Activated T-helper 1 cell treated with anti-CD3 and anti-CD28 coated beads, Interleukin-12 subunit alpha, Interleukin-12 subunit beta, Interleukin-2, Interleukin-4 antibody, amounts not matched to agents 30 ng/mL and 10 ng/mL and 1 ng/mL, durations not matched to agents 14 hours and 24 hours and 36 hours (primary cell): ENCODE measurements at regions not wholly inside any gene's neighbourhood (a gene's known extent, or its start where the extent isn't known, plus 50 kb on each side); places are given as distances from the start of the nearest gene placed in this dataset.
"Not testable (repeated sequence)": the region's sequence is repeated elsewhere in the genome, so short reads cannot be mapped to it uniquely, and the experiment has no call there.

Experiments used
- DNase-seq: peaks from one replicate; pipeline ENCODE4 v3.0.0; 2021; ENCODE audit warnings: low spot score
- H3K27ac Mint-ChIP-seq: one replicate; pipeline ENCODE4 v1.8.0; 2021; ENCODE audit warnings: mild to moderate bottlenecking, mixed read lengths
- H3K27me3 Mint-ChIP-seq: one replicate; pipeline ENCODE4 v1.8.0; 2022; ENCODE audit warnings: mild to moderate bottlenecking, moderate library complexity, mixed read lengths; ENCODE audit not compliant: insufficient read depth
- H3K36me3 Mint-ChIP-seq: one replicate; pipeline ENCODE4 v1.8.0; 2021; ENCODE audit warnings: low read depth, mixed read lengths
- H3K4me1 Mint-ChIP-seq: one replicate; pipeline ENCODE4 v1.8.0; 2021; ENCODE audit warnings: low read depth, mixed read lengths
- H3K4me3 Mint-ChIP-seq: one replicate; pipeline ENCODE4 v1.8.0; 2021; ENCODE audit warnings: mild to moderate bottlenecking, moderate library complexity, mixed read lengths
- H3K9me3 Mint-ChIP-seq: one replicate; pipeline ENCODE4 v1.8.0; 2021; ENCODE audit warnings: mixed read lengths
- intact Hi-C: fragments of 100-400 bp; cut with micrococcal nuclease; formaldehyde crosslinking; loops from one replicate; pipeline ENCODE4 v1.15.1; 2024

DNA sequence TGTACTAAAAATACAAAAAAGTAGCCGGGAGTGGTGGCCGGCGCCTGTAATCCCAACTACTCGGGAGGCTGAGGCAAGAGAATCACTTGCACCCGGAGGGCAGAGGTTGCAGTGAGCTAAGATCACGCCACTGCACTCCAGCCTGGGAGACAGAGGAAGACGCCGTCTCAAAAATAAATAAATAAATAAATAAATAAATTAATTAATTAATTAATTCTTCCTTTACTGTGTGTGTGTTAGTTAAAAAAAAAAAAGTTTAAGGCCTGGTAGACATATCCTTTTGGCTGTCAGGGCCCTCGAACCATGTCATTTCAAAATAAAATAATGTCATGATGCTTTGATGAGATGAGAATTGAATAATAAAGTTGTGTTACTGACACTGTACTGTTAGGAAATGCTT lies 81.3 kb downstream of the ZNF467 start:
- no peak for DNase-seq
- no peak overlapping the region for H3K27ac Mint-ChIP-seq
- no peaks in the 10 kb centered on the region for H3K9me3 Mint-ChIP-seq
- H3K4me1 Mint-ChIP-seq = no peaks in the 10 kb centered on the region
- peaks cover 43% of the 10 kb centered on the region for H3K27me3 Mint-ChIP-seq
- intact Hi-C loops = no loop called here
- H3K36me3 Mint-ChIP-seq = no peaks in the 10 kb centered on the region
- no peak overlapping the region for H3K4me3 Mint-ChIP-seq

DNA sequence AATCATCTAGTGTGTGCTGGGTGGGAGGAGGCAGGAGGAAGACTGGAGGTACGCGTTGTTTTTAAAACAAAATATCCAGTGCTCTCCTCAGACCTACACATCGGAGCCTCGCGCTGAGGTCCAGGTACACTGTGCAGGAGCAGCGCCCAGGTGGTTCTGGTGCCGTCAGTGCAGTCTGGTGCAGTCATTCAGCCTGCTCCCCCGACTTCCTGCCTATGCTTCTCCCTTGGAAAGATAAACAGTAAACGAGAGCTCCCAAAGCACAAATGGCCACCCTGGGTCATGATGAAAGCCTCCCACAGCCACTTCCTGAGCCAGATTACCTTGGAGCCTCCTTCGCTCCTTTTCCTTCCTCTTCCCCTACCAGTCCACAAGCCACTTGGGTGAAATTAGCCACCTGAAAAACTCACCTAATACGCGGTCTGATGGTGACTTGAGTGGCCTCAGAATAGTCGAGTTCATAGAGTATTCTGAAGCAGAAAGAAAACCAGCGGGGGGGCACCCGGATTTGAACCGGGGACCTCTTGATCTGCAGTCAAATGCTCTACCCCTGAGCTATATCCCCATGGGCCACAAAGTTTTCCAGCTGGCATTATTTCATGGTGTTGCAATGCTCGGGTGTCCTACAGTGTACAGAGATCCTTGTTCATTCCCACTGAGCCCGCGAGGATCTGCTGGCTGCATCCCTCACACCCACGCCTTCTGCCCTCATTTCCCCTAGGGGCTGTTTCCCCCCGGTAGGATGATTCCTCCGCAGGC lies 82.5 kb downstream of the ZNF467 start:
- intact Hi-C loops = no loop called here
- H3K27ac Mint-ChIP-seq = no peak overlapping the region
- H3K4me1 Mint-ChIP-seq = no peaks in the 10 kb centered on the region
- peaks cover 47% of the 10 kb centered on the region for H3K27me3 Mint-ChIP-seq
- DNase-seq = no peak
- no peaks in the 10 kb centered on the region for H3K36me3 Mint-ChIP-seq
- H3K4me3 Mint-ChIP-seq = no peak overlapping the region
- no peaks in the 10 kb centered on the region for H3K9me3 Mint-ChIP-seq

DNA sequence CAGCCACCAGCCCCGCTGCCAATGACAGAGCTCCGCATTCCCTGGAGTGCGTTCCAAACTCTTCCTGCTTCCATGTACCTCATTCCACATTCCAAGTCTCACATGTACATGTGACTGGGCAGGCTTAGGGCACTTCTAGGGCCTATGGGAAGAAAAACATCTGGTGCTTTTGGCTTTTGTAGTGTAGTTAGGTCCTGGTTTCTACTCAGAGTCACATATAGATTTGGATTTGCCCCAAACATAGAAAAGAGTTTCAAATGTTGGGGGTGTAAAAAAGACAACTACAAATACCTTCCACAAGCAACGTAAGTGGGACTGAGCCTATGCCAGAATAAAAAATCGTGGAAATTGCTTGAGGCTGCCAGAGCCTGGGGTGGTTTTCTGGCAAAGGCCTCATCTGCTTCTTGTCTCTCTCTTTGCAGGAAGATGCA lies 84.1 kb downstream of the ZNF467 start:
- intact Hi-C loops = no loop called here
- H3K27me3 Mint-ChIP-seq = peaks cover 43% of the 10 kb centered on the region
- no peaks in the 10 kb centered on the region for H3K36me3 Mint-ChIP-seq
- H3K27ac Mint-ChIP-seq = no peak overlapping the region
- DNase-seq = no peak
- H3K4me1 Mint-ChIP-seq = no peaks in the 10 kb centered on the region
- H3K9me3 Mint-ChIP-seq = no peaks in the 10 kb centered on the region
- H3K4me3 Mint-ChIP-seq = no peak overlapping the region

DNA sequence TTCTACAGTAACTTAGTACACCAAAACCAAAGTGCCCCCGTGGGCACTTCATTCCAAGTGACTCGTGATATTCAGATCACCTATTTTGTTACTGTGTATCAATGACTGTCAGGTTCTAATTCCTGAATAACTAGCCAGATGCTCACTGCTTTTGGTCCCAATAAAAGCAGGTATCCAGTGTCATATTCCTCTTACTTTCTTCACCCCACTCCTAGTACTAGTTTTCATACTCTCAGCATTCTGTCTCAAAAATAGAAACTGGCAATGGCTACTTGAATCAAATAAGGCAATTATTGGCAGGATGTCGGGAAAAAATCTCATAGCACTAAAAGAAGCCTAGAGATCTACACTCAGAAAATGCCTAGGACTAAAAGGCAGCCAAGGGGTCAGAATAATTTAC lies 84.6 kb downstream of the ZNF467 start:
- DNase-seq = no peak
- no peak overlapping the region for H3K4me3 Mint-ChIP-seq
- H3K9me3 Mint-ChIP-seq = no peaks in the 10 kb centered on the region
- peaks cover 46% of the 10 kb centered on the region for H3K27me3 Mint-ChIP-seq
- no peaks in the 10 kb centered on the region for H3K36me3 Mint-ChIP-seq
- H3K4me1 Mint-ChIP-seq = no peaks in the 10 kb centered on the region
- intact Hi-C loops = no loop called here
- H3K27ac Mint-ChIP-seq = no peak overlapping the region

DNA sequence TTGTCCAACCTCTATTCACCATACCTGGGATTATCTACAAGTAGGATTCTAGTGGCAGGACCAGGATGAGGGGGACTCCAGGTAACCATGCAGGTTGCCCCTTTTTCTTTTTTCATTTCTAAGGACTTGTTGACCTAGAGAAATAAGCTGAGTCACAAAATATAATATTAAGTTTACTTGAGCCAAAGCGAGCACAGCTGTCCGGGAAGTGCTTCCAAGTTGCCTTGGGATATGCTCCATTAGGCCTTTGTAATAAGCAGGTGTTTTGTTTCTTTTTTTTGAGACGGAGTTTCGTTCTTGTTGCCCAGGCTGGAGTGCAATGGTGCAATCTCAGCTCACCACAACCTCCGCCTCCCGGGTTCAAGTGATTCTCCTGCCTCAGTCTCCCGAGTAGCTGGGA lies 85.6 kb downstream of the ZNF467 start:
- DNase-seq, H3K36me3 Mint-ChIP-seq: not testable (repeated sequence)
- peaks cover 45% of the 10 kb centered on the region for H3K27me3 Mint-ChIP-seq

DNA sequence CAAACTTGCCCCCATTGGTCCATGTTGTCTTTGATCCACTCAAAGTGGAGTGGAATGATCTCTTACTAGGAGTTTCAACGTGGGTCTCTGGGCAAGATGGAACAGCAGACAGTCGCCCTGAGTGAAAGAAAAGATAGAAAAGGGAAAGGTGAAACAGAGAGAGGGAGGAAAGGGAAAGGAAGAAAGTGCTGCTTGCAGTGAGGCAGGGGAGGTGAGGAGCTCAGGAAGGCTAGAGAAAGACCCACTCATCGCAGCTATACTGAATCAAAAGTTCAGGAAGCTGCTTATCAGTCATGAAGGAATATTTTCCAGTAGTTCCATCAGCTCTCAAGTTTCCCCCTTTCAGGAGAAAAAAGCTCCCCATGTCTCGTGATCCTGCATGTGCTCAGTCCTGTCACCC lies 86.9 kb downstream of the ZNF467 start:
- H3K27ac Mint-ChIP-seq = no peak overlapping the region
- DNase-seq = no peak
- H3K9me3 Mint-ChIP-seq = no peaks in the 10 kb centered on the region
- no peak overlapping the region for H3K4me3 Mint-ChIP-seq
- peaks cover 50% of the 10 kb centered on the region for H3K27me3 Mint-ChIP-seq
- H3K4me1 Mint-ChIP-seq = no peaks in the 10 kb centered on the region
- H3K36me3 Mint-ChIP-seq = no peaks in the 10 kb centered on the region
- intact Hi-C loops = no loop called here

More for the DNA sequence above, 85.6 kb downstream of the ZNF467 start:
- H3K4me1 Mint-ChIP-seq, intact Hi-C loops, H3K4me3 Mint-ChIP-seq, H3K9me3 Mint-ChIP-seq, H3K27ac Mint-ChIP-seq: not testable (repeated sequence)

DNA sequence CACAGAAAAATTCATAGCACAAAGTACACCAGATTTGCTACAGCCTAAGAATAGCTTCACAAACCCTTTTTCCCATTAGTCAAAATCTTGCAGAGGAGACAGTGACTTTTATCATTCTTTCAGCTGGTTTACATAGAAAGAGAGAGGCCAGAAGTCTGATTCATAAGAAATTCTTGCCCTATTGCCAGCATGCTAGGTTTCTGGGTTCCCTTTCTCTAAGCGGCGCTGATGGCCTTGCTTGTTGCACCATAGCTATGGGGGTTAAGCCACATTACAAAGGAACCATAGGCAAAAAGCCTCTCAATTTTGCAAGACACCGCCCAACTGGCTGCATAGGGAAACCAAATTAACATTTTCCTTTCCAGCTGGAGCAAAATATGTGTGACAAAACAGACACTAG lies 87.4 kb downstream of the ZNF467 start:
- Mint-ChIP-seq H3K36me3 (no peaks in the 10 kb centered on the region), H3K4me1 (no peaks in the 10 kb centered on the region), H3K27ac (no peak overlapping the region), H3K9me3 (no peaks in the 10 kb centered on the region), H3K4me3 (no peak overlapping the region), H3K27me3 (peaks cover 51% of the 10 kb centered on the region)
- intact Hi-C loops = no loop called here
- no peak for DNase-seq

DNA sequence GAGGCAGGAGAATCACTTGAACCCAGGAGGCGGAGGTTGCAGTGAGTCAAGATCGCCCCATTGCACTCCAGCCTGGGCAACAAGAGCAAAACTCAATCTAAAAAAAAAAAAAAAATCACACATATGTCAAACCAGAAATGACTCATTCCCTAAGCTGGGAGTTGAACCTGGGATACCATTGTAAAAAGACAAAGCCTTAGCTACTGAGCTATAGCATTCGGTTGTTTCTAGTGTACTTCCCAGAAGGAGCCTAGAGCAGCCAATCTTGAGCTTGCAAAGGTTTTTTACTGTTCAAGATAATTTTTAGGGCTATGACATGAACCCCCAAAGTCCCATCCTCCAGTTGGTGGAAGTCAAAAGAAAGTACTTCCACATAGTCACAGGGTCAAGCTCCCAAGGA lies 87.9 kb downstream of the ZNF467 start:
- Mint-ChIP-seq H3K4me1 (no peaks in the 10 kb centered on the region), H3K4me3 (no peak overlapping the region), H3K36me3 (no peaks in the 10 kb centered on the region), H3K27me3 (peaks cover 51% of the 10 kb centered on the region), H3K9me3 (no peaks in the 10 kb centered on the region), H3K27ac (no peak overlapping the region)
- intact Hi-C loops = no loop called here
- DNase-seq = no peak

DNA sequence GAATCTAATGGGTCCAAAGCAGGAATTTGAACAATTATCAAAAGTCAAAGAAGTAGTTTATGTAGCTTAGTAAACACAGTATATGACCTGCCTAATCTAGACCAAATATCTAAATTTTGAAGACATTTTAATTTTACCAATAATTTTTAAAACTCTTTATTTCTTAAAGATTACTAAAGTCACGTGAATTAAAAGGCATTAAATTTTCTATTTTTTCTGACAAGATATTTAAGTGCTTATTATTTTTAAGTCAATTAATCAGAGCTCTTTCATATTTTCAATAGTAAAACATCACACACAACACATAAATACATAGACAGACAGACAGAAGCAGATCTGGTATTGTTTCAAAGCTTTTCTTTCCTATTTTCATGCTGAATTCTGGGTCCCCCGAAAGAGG lies 89.5 kb downstream of the ZNF467 start:
- Mint-ChIP-seq H3K9me3 (no peaks in the 10 kb centered on the region), H3K36me3 (no peaks in the 10 kb centered on the region), H3K27me3 (peaks cover 46% of the 10 kb centered on the region), H3K4me1 (no peaks in the 10 kb centered on the region), H3K27ac (no peak overlapping the region), H3K4me3 (no peak overlapping the region)
- DNase-seq = no peak
- intact Hi-C loops = no loop called here

DNA sequence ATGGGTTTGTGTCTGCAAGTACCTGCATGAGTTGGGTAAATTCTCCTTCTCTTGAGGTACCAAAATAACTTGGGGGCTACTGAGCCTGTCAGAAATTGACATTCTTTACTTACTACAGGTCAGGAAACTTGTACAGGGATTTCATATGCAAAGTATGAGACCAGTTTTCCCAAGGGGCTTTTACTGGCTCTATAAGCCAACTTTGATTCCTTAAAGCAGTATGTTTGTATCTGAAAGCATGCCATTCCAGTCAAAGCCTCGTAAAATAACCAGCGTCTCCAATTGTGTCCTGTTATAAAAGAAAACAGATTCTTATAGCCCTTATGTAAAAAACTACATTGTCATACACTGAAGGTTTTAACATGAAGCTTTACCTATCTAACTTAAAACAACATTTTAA lies 90.2 kb downstream of the ZNF467 start:
- Mint-ChIP-seq H3K36me3 (no peaks in the 10 kb centered on the region), H3K4me1 (no peaks in the 10 kb centered on the region), H3K4me3 (no peak overlapping the region), H3K27me3 (peaks cover 46% of the 10 kb centered on the region), H3K27ac (no peak overlapping the region), H3K9me3 (no peaks in the 10 kb centered on the region)
- intact Hi-C loops = no loop called here
- DNase-seq = no peak

DNA sequence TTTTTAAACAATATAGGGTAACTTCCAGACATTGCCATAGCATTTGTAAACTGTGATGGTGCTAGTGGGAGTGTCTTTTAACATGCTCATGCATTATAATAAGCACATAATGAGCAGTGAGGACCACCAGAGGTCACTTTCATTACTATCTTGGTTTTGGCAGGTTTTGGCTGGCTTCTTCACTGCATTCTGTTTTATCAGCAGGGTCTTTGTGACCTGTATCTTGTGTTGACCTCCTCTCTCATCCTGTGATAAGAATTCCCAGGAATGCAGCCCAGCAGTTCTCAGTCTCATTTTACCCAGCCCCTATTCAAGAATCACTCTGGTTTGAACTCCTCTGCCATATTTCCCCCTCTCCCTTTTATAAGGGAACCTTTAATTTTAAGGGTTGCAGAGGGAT lies 91.3 kb downstream of the ZNF467 start:
- no peak for DNase-seq
- no peak overlapping the region for H3K4me3 Mint-ChIP-seq
- intact Hi-C loops = no loop called here
- H3K27me3 Mint-ChIP-seq = peaks cover 44% of the 10 kb centered on the region
- H3K27ac Mint-ChIP-seq = no peak overlapping the region
- H3K36me3 Mint-ChIP-seq = no peaks in the 10 kb centered on the region
- H3K9me3 Mint-ChIP-seq = no peaks in the 10 kb centered on the region
- H3K4me1 Mint-ChIP-seq = no peaks in the 10 kb centered on the region

DNA sequence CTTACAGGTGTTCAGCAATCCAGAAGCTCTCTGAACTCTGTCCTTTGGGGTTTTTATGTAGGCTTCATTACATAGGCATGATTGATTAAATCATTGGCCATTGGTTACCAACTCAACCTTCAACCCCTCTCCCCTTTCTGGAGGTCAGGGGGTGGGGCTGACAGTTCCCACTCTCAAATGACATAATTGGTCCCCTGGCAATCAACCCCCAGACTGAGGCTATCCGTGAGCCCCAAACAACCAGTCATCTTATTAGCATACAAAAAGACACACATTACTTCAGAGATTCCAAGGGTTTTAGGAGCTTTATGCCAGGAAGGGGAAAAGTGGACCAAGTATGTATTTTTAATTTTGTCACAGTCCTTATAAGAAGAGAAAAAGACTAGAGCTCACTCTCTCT lies 92.1 kb downstream of the ZNF467 start:
- H3K36me3 Mint-ChIP-seq = no peaks in the 10 kb centered on the region
- H3K4me3 Mint-ChIP-seq = no peak overlapping the region
- peaks cover 42% of the 10 kb centered on the region for H3K27me3 Mint-ChIP-seq
- H3K4me1 Mint-ChIP-seq = no peaks in the 10 kb centered on the region
- H3K9me3 Mint-ChIP-seq = no peaks in the 10 kb centered on the region
- no peak for DNase-seq
- no peak overlapping the region for H3K27ac Mint-ChIP-seq
- intact Hi-C loops = no loop called here

DNA sequence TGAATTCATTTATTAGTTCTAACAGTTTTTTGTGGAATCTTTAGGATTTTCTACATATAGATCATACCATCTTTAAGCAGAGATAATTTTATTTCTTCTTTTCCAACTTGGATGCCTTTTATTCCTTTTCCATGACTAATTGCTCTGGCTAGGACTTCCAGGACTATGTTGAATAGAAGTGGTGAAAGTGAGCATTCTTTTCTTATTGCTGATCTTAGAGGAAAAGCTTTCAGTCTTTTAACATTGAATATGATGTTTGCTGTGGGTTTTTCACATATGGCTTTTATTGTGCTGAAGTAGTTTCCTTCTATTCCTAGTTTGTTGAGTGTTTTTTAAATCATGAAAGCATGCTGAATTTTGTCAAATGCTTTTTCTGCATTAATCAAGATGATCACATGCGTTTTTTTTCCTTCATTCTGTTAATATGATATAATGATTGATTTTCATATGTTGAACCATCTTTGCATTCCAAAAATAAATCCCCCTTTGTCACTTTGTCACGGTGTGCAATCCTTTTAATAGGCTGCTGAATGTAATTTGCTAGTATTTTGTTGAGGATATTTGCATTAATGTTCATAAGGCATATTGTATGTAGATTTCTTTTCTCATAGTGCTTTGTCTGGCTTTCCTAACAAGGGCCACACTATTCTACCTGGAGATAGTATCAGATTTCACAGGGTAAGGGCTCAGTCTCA lies 92.9 kb downstream of the ZNF467 start:
- H3K27ac Mint-ChIP-seq = no peak overlapping the region
- no peaks in the 10 kb centered on the region for H3K9me3 Mint-ChIP-seq
- no peak for DNase-seq
- H3K4me1 Mint-ChIP-seq = no peaks in the 10 kb centered on the region
- H3K36me3 Mint-ChIP-seq = no peaks in the 10 kb centered on the region
- intact Hi-C loops = no loop called here
- peaks cover 41% of the 10 kb centered on the region for H3K27me3 Mint-ChIP-seq
- no peak overlapping the region for H3K4me3 Mint-ChIP-seq
